GM10248 (cell line): ENCODE measurements at regions not wholly inside any gene's neighbourhood (a gene's known extent, or its start where the extent isn't known, plus 50 kb on each side); places are given as distances from the start of the nearest gene placed in this dataset.

Source experiments
- CTCF ChIA-PET: fragments of 300-600 bp; sonication (Branson Sonifier 250); formaldehyde crosslinking; extraction: SDS; loops from one replicate; lab custom pipeline; 2021; ENCODE audit warnings: antibody characterized with exemption; lab: Yijun Ruan, JAX
- POLR2A ChIA-PET: fragments of 350-650 bp; sonication (Branson Sonifier 250); formaldehyde crosslinking; extraction: SDS; loops from one replicate; lab custom pipeline; 2020; ENCODE audit warnings: antibody characterized with exemption; lab: Yijun Ruan, JAX
- DNase-seq: peaks from one replicate; pipeline ENCODE4 v3.0.0; 2012; ENCODE audit errors: extremely low spot score
- TF ChIP-seq, protein P1 (sequence below): IDR thresholded peaks from 2 replicates; pipeline ENCODE4 v1.5.1; 2012; ENCODE audit warnings: mild to moderate bottlenecking, low read depth; ENCODE audit errors: extremely low read depth, missing control alignments, control extremely low read depth

DNA sequence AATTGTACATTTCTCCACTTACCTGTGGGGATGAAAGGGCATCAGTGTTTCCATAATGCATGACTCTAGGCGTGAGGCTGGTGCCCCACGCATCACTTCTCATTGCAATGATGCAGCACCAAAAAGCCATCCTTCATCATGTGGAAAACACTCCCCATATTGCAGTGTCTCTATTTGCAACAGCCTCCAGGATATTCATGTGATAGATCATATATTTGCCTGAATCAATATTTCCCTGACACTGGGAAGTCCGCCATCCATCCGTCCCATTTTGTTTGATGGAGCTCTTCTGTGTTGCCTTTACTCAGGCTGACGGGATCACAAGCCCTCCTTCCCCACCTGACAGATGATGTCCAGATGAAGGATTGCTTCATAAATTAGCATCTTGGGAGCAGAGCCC is 74.5 kb upstream of the CAMK1G start:
- POLR2A ChIA-PET, result no interaction called here
- CTCF ChIA-PET, result no interaction called here
- no peak for DNase-seq
- TF ChIP-seq, protein P1, sequence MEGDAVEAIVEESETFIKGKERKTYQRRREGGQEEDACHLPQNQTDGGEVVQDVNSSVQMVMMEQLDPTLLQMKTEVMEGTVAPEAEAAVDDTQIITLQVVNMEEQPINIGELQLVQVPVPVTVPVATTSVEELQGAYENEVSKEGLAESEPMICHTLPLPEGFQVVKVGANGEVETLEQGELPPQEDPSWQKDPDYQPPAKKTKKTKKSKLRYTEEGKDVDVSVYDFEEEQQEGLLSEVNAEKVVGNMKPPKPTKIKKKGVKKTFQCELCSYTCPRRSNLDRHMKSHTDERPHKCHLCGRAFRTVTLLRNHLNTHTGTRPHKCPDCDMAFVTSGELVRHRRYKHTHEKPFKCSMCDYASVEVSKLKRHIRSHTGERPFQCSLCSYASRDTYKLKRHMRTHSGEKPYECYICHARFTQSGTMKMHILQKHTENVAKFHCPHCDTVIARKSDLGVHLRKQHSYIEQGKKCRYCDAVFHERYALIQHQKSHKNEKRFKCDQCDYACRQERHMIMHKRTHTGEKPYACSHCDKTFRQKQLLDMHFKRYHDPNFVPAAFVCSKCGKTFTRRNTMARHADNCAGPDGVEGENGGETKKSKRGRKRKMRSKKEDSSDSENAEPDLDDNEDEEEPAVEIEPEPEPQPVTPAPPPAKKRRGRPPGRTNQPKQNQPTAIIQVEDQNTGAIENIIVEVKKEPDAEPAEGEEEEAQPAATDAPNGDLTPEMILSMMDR, result no peak

DNA sequence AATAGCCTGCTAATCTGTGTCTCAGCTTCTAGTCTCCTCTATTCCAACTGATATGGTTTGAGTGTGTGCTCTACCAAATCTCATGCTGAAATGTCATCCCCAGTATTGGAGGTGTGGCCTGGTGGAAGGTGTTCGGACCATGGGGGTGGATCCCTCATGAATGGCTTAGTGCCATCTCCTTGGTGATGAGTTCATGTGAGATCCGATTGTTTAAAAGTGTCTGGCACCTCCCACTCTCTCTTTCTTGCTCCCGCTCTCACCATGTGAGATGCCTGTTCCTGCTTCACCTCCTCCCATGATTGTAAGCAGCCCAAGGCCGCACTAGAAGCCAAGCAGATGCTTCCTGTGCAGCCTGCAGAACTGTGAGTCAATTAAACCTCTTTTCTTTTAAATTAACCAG is 73.5 kb upstream of the CAMK1G start:
- ChIA-PET CTCF (no interaction called here), POLR2A (no interaction called here)

DNA sequence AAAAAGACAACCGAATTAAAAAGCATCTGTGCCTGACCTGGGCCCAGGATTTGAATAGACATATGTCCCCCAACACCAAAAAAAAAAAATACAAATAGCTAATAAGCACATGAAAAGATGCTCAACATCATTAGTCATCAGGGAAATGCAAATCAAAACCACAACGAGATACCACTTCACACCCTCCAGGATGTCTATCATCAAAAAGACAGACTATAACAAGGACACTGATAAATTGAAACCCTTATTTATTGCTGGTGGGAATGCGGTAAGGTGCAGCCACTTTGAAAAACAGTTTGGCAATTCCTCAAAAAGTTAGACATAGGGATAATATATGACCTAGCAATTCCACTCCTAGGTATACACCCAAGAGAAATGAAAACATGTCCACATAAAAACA is 72.3 kb upstream of the CAMK1G start:
- ChIA-PET POLR2A (no interaction called here), CTCF (no interaction called here)
- TF ChIP-seq, protein P1, result no peak
- no peak for DNase-seq

More for the DNA sequence above, 73.5 kb upstream of the CAMK1G start:
- DNase-seq, result no peak
- TF ChIP-seq, protein P1, result no peak

DNA sequence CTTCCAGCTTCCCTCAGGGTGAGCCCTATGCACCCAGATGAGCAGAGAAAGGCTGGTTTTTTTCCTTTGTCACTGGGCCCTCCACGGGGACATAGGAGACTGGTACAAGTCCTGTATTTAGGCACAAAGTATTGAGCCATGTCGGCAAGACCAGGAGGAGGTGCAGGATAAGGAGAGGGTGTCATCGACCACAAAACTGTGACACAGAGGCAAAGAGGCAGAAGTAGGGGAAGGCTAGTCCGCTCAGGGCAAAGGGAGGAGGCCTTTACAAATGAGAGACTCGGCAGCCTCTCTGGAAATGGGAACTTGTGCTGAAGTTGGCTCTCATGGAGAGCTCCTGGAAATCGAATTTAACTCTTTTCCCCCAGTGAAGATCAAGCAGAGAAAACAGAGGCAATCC is 70.7 kb upstream of the CAMK1G start:
- DNase-seq, result no peak
- ChIA-PET POLR2A (no interaction called here), CTCF (interaction anchor here (1.2 to 2.2 kb wide), 9 partner anchors 9 to 310 kb away, joined by 3 to 7 read pairs (median 4); no protein-coding TSS in a partner anchor)
- TF ChIP-seq, protein P1, result no peak

DNA sequence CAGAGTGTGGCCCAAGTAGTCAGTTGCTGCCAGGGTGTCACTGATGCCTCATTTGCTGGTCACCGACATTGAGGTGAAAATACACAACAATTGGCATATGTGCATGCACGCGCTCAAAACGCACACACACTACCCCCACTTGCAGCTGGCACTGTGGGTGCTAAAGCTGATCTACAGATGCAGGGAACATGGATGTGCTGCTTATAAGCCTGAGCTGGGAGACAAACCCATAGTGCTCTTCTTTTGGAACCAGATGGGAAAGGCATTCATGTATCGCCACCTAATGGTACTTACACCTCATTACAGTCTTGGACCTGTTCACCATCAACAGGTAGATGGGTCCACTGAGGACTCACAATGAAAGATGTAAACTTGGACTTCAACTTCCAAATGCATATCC is 70.3 kb upstream of the CAMK1G start:
- CTCF ChIA-PET, result interaction anchor here (1.1 to 2.2 kb wide), 10 partner anchors 8 to 310 kb away, joined by 3 to 8 read pairs (median 4); no protein-coding TSS in a partner anchor
- TF ChIP-seq, protein P1, result peak; percentile 38
- POLR2A ChIA-PET, result no interaction called here
- DNase-seq, result peak; percentile 37

DNA sequence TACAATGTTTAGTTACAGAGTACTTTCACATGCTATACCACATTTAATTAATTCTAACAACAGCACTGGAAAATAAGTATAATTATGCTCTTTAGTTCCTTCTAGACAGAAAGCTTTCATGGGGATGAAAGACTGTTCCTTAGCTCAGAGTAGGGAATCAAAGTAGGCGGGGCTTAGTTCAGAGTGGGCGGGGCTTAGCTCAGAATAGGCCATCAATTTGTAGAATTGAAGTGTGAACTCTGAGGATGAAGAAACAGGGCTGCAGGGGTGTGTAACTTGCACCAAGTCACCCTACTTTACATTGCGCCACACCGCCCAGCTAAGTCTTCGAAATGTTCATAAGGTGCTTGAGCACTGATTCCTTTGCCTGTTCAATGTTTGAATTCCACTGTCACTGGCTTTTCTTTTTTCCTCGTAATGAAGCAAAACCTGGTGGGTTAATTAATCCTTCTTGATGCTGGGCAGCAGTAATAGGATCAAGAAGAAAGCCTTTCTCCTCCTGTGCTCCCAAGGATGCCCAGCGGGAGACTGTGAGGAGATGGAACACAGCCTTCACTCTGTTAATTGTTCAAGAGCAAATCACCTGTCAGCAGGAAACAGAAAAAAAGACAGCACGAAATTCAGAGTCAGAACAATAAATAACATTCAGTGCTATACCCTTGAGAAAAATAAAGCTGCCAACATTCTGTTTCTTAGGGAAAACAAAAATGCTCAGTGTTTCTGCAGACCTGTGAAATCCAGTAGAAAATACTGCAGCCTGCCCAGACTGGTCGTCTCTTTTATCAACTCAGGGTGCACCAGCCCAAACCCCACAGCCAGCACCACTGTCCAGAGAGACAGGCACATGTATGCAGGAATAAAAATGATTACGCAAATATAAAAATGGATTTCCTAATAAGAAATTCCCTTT is 66.5 kb upstream of the CAMK1G start:
- DNase-seq, result no peak
- ChIA-PET POLR2A (no interaction called here), CTCF (interaction anchor here (1.1 to 2.2 kb wide), 4 partner anchors 8 to 20 kb away, joined by 3 to 6 read pairs (median 4); no protein-coding TSS in a partner anchor)
- TF ChIP-seq, protein P1, result no peak
